ENCODE measurements at regions not wholly inside any gene's neighbourhood (a gene's known extent, or its start where the extent isn't known, plus 50 kb on each side); places are given as distances from the start of the nearest gene placed in this dataset.

- TF ChIP-seq, protein P1, sequence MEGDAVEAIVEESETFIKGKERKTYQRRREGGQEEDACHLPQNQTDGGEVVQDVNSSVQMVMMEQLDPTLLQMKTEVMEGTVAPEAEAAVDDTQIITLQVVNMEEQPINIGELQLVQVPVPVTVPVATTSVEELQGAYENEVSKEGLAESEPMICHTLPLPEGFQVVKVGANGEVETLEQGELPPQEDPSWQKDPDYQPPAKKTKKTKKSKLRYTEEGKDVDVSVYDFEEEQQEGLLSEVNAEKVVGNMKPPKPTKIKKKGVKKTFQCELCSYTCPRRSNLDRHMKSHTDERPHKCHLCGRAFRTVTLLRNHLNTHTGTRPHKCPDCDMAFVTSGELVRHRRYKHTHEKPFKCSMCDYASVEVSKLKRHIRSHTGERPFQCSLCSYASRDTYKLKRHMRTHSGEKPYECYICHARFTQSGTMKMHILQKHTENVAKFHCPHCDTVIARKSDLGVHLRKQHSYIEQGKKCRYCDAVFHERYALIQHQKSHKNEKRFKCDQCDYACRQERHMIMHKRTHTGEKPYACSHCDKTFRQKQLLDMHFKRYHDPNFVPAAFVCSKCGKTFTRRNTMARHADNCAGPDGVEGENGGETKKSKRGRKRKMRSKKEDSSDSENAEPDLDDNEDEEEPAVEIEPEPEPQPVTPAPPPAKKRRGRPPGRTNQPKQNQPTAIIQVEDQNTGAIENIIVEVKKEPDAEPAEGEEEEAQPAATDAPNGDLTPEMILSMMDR (IDR thresholded peaks at IDR 0.05) = no peak
- no peak for TF ChIP-seq POLR2A (IDR thresholded peaks at IDR 0.05)
Observed at GRCh38 chr7:25970911-25971310, 181.1 kb upstream of the NFE2L3 start.

Data from Peyer's patch (tissue), 4 donors.